ENCODE measurements at regions not wholly inside any gene's neighbourhood (a gene's known extent, or its start where the extent isn't known, plus 50 kb on each side); places are given as distances from the start of the nearest gene placed in this dataset.

GRCh38 chr12:115062741-115063140, 378.8 kb upstream of the TBX3 start:
- ATAC-seq: no peak
- Histone ChIP-seq H3K9me3 (no peaks in the 10 kb centered on the region), H3K36me3 (no peaks in the 10 kb centered on the region), H3K4me3 (no peak overlapping the region), H3K4me1 (no peaks in the 10 kb centered on the region), H3K27me3 (no peaks in the 10 kb centered on the region), H3K27ac (no peak overlapping the region)
- intact Hi-C loops (cut with DNase I): no loop called here
- DNase-seq: no peak
- TF ChIP-seq CTCF (IDR thresholded peaks at IDR 0.05): no peak

GRCh38 chr12:115060477-115061168, 376.6 kb upstream of the TBX3 start:
- H3K4me1 ChIP-seq: no peaks in the 10 kb centered on the region
- DNase-seq (no peak), ATAC-seq (no peak)
- H3K27me3 ChIP-seq: no peaks in the 10 kb centered on the region
- H3K9me3 ChIP-seq: no peaks in the 10 kb centered on the region
- no peak overlapping the region for H3K4me3 ChIP-seq
- H3K27ac ChIP-seq: no peak overlapping the region
- H3K36me3 ChIP-seq: no peaks in the 10 kb centered on the region
- TF ChIP-seq CTCF (IDR thresholded peaks at IDR 0.05): no peak
- intact Hi-C loops (cut with DNase I): no loop called here

GRCh38 chr12:115057445-115057844, 373.5 kb upstream of the TBX3 start:
- intact Hi-C loops (cut with DNase I): no loop called here
- TF ChIP-seq CTCF (IDR thresholded peaks at IDR 0.05): no peak
- H3K27ac ChIP-seq: no peak overlapping the region
- DNase-seq: no peak
- ATAC-seq: no peak
- H3K4me1 ChIP-seq: no peaks in the 10 kb centered on the region
- no peaks in the 10 kb centered on the region for H3K36me3 ChIP-seq
- no peak overlapping the region for H3K4me3 ChIP-seq
- no peaks in the 10 kb centered on the region for H3K9me3 ChIP-seq
- H3K27me3 ChIP-seq: no peaks in the 10 kb centered on the region

- Histone ChIP-seq H3K4me1 (no peaks in the 10 kb centered on the region), H3K36me3 (no peaks in the 10 kb centered on the region), H3K9me3 (no peaks in the 10 kb centered on the region), H3K4me3 (no peak overlapping the region), H3K27ac (no peak overlapping the region), H3K27me3 (no peaks in the 10 kb centered on the region)
- no peak for TF ChIP-seq CTCF (IDR thresholded peaks at IDR 0.05)
- no peak for ATAC-seq
- DNase-seq: no peak
- intact Hi-C loops (cut with DNase I): no loop called here
These were observed 367.4 kb upstream of the TBX3 start for GRCh38 chr12:115051378-115051777.

GRCh38 chr12:115049614-115050013, 365.6 kb upstream of the TBX3 start:
- TF ChIP-seq CTCF (IDR thresholded peaks at IDR 0.05): no peak
- ATAC-seq (no peak), DNase-seq (no peak)
- Histone ChIP-seq H3K27me3 (no peaks in the 10 kb centered on the region), H3K9me3 (no peaks in the 10 kb centered on the region), H3K36me3 (no peaks in the 10 kb centered on the region), H3K27ac (no peak overlapping the region), H3K4me1 (no peaks in the 10 kb centered on the region), H3K4me3 (no peak overlapping the region)
- intact Hi-C loops (cut with DNase I): no loop called here

- no peaks in the 10 kb centered on the region for H3K36me3 ChIP-seq
- no peak overlapping the region for H3K27ac ChIP-seq
- intact Hi-C loops (cut with DNase I): no loop called here
- TF ChIP-seq CTCF (IDR thresholded peaks at IDR 0.05): no peak
- H3K9me3 ChIP-seq: no peaks in the 10 kb centered on the region
- H3K27me3 ChIP-seq: no peaks in the 10 kb centered on the region
- ATAC-seq: no peak
- no peak overlapping the region for H3K4me3 ChIP-seq
- H3K4me1 ChIP-seq: no peaks in the 10 kb centered on the region
- no peak for DNase-seq
These were observed 362.8 kb upstream of the TBX3 start for GRCh38 chr12:115046805-115047204.
